Right ventricle myocardium superior (tissue), 1 donor: ENCODE measurements at regions not wholly inside any gene's neighbourhood (a gene's known extent, or its start where the extent isn't known, plus 50 kb on each side); places are given as distances from the start of the nearest gene placed in this dataset.

Source experiments
- ATAC-seq: fragments of 200-7000 bp; cut with Tn5 transposase; one replicate; pipeline ENCODE4 v1.9.1; 2020; ENCODE audit warnings: mild to moderate bottlenecking; ENCODE audit not compliant: poor library complexity
- DNase-seq: peaks from one replicate; pipeline ENCODE4 v3.0.0-alpha.2; 2020
- intact Hi-C: fragments of 100-400 bp; cut with DNase I; formaldehyde crosslinking; loops from one replicate; pipeline ENCODE4 v1.11.2; 2022
- donor health status: DM: no; HTN: yes; CAD: no; lungs with severe emphysema.

DNA sequence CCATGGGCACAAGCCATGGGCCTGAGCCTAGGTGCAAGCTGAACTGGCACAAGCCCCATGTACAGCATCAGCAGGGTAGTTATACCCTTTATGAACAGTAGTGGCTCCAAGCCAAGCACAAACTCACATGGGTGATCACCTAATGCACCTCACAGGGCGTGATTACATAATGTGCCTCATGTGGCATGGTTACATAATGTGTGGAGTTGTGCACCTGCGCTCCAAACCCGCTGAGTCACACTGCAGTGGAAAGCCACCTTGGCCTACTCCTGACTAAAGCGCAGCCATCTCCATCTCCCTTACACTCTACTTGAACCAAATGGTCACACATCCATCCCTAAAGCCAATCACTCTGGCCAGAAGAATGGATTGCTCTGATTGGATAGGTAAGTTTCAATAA, 279.7 kb downstream of the MBD2 start:
- ATAC-seq (no peak), DNase-seq (no peak)
- intact Hi-C loops, result no loop called here

DNA sequence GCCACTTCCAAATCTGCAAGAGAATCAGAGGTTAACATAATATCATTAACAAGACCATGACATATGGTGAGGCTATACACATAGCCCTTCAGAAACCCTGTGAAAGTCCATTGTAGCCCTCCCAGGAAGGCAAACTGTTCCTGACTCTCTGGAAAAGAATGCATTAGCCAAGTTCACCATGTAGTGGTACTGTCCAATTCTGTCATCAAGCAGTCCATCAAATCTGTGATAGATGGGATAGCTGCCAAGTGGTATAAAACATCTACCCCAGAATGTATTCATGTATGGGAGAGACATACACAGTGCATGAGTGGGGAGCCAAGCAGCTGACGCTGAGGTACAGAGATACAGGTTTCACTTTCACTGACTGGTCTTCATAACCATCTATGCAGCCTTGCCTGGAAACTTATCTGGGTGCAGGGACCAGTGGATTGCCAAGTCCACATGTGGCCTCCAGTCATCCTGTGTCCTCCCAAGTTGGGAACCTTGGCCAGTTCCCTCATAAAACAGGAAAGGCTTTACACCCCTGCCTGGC, 281.1 kb downstream of the MBD2 start:
- ATAC-seq (no peak), DNase-seq (no peak)
- intact Hi-C loops, result no loop called here

DNA sequence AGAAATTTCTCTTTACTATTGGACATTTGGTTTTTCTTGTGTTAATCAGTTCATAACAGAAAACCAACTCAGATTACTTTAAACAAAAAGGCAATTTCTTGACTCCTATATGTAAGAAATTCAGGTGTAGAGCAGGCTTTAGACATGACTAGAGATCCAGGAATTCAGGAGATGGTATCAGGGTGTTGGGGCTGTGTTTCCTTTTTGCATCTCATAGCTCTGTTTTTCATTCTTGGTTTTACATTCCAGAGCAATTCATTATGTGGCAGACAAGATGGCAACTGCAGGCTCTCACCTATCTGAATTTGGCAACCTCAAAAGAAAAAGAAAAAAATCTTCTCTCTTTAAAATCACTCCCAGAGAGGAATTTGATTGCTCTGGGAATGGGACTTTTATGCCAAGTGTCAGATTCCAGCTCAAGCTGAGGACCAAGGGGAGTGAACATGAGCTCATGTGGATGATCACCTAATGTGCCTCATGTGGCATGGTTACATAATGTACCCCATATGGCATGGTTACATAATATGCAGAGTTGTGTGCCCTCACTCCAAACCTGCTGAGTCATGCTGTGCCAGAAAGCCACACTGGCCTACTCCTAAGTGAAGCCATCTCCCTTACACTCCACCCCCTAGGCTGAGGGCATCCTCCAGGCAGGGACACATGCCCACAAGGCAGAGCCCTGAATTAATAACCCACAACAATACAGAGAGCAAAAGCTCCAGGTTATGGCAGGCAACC, 282.7 kb downstream of the MBD2 start:
- DNase-seq, result no peak
- no peak for ATAC-seq
- intact Hi-C loops, result no loop called here

DNA sequence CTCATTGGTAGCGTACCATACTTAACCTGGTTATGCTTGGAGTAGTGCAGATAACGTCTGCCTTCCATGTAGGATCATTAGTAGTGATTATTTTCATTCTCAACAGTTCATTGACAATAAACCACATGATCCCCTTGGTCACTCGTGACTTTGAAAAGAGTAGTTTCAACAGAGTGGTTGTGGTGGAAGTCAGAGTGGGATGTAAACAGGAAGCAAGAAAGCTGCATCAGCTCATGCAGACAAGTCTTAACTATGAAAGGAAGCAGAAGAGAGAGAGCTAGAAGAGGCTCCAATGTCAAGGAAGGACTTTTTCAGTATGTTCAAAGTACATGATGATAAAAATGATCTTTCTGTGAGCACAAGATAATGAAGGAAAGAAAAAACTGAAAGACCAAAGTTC, 287.4 kb downstream of the MBD2 start:
- no peak for ATAC-seq
- intact Hi-C loops, result no loop called here

DNA sequence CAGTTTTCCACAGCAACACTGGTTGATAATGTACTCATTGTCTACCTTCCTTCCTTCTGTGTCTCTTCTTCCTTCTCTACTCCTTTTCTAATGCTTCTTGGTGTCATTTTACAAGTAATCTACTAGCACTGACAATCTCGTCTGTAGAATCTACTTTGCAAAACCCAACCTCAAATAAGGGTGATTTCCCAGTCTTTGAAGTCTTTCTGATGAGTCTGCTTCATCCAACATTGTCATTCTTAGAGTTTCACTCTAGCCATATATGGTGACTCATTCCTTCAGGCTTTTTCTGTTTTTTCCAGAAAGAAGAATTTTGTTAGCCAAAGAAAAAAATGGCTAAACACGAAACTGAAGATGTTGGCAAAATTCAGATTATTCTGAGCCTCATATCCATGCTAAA, 288.7 kb downstream of the MBD2 start:
- no peak for DNase-seq
- intact Hi-C loops, result no loop called here
- no peak for ATAC-seq

More for the DNA sequence above, 287.4 kb downstream of the MBD2 start:
- DNase-seq, result no peak

DNA sequence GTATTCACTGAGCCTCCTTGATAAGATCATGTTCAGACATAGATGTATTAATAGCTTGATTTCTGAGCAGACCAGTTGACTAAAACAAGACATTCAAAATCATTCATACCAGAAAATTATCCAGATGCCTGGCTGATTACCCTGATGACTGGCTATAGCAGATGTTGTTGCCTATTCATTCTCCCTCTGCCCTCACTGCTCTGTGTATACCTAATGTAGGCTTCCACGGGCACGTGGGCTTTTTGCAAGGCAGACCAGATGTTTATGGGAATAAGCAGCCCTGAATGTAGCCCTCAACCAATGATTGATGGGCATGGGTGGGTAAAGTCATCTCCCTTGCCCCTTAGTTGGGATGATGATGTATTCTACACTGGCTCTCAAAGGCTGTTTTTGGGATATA, 289.1 kb downstream of the MBD2 start:
- intact Hi-C loops, result no loop called here
- ATAC-seq, result no peak
- DNase-seq, result no peak

DNA sequence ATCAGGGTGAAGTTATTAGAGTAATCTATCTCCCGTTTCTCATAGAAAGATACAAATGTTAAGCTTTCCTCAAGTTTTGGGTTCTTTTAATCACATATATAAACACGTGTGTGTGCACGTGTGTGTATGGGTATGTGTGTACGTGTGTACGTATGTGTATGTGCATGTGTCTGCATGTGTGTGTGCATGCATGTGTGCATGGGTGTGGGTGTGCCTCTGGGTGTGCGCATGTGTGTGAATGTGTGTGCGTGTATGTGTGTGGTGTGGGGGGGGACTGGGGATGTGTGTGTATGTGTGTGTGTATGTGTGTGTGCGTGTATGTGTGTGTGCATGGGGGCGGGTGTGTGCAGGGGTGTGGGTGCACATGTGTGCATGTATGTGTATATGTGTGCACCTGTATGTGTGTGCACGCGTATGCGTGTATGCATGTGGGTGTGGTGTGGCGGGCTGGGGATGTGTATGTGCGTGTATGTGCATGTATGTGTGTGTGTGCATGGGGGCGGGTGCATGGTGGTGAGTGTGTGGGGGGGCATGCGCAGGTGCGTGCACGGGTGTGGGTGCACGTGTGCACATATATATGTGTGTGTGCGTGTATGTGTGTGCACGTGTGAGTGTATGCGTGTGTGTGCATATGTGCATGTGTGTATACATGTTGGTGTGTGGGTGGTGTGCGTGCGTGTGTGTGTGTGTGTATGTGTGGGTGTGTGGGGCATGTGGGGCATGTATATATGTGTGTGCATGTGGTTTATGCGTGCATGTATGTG, 304.0 kb downstream of the MBD2 start:
- DNase-seq (no peak), ATAC-seq (no peak)
- intact Hi-C loops, result no loop called here

DNA sequence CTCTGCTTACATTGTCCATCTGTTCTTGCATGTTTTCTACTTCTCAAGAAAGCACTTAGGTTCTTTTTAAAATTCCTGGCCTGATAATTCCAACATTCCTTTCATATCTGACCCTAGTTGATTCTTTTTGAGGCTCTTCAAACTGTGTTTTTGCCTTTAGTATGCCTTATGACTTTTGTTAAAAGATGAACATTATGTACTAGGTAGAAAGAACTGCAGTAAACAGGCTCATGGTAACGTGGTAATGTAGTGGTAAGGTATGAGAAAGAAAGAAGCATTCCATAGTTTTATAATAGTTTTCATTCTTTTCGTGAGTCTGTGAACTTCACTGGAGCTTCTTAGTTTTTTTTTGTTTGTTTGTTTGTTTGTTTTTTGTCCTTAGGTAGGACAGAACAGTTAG, 306.4 kb downstream of the MBD2 start:
- ATAC-seq, result no peak

DNA sequence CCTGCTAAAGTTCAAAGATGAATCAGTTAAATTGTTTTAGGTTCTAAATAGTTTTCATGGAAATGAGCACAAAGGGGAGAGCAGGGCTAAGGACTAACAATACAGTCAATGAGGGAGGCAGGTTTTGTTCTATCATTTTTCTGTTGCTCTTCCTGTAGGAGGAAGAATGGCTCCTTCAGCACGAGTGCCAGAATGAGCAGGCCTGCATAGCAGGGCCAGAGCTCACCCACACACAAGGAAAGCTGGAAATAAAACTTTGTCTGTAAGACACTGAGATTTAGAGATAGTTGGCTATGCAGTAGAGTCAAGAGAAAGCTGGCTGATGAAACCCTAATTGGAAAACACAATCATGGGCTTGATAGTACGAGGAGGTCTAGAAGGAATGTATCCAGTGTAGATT, 313.3 kb downstream of the MBD2 start:
- DNase-seq (no peak), ATAC-seq (no peak)
- intact Hi-C loops, result no loop called here

More for the DNA sequence above, 306.4 kb downstream of the MBD2 start:
- DNase-seq, result no peak
- intact Hi-C loops, result no loop called here

DNA sequence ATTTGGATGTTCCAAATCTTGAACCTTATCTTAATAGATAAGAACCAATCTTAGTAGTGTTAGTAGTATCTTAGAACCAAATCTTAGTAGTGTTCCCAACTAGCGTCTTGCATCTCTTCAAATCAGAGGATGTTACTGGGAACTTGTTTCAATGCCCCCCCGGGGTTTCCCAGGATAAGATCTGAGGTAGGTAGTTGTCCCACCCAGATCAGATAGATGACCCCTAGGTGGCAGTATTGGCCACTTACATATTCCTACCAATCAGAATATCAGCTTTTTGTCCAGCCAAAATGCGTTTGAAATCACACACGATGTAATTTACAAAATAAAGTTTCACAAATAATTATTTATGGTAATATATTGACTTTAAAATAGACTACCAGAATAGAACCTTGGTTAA, 314.8 kb downstream of the MBD2 start:
- no peak for ATAC-seq
- DNase-seq, result no peak
- intact Hi-C loops, result no loop called here

DNA sequence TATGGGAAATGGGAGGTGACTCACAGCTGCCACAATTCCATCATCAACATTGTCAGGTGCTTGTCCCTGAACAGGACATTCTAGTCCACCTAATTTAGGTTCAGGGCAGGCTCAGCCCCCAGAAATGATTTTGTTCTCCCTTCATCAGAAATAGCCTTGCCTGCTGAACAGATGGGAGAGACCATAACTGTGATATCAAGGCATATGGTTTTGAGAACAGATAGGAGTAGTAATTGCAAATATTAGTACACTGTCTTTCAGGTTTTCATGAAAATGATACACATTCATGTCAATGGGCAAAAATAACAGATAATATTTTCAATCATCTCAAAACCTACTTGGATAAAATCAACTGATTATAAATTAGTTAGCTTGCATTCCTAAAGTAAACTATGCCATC, 316.5 kb downstream of the MBD2 start:
- DNase-seq, result no peak
- intact Hi-C loops, result no loop called here
- no peak for ATAC-seq

DNA sequence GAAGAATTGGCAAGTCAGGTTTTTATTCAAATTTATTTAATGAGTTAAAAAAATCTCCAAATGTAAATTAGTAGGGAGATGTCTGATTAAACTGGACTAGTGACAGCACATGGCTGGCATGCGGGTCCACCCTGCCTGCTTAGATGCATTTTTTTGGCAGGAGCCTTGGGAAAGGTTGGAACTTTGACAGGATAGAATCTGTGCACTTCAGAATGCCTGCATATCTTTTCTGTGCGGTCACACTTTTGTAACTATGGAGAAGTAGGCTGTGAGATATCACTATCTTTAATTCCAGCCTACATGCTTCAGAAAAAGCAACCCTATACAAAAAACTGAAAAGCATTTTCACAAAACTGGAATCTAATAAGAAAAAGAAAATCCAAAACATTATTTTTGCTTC, 317.8 kb downstream of the MBD2 start:
- intact Hi-C loops, result no loop called here
- DNase-seq (peak; percentile 47), ATAC-seq (peak; percentile 95)

DNA sequence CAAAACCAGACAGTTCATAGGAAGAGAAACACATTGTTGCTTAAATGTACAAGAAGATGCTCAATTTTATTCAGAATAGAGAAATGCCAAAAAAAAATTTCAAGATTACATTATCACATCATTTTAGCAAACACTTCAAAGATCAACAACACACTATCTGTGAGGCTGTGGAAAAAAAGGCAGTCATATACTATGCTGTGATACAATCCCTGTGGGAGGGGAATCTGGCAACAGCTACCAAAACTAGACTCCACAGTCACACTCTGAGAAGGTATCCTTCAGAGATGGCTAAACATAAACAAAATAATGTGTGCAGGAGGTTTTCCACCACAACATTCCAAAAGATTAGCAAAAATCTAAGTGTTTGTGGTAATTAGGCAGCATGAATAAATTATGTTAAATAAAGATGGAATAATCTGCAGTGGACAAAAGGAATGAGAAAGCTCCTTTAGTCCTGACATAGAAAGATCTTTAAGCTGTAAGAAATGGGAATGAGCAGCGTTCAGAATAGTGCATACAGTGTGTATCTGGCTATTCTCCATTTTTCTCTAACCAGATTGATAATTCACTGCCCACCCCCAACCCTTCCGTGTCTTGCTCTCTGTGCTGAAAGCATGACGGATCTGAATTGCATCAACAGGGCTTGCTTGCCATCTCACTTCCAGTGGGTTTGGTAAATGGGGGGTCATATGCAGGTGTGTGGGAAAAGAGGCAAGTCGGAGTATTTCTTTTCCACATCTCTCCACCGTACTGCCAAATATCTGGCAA, 329.6 kb downstream of the MBD2 start:
- no peak for ATAC-seq
- DNase-seq, result no peak
- intact Hi-C loops, result no loop called here

DNA sequence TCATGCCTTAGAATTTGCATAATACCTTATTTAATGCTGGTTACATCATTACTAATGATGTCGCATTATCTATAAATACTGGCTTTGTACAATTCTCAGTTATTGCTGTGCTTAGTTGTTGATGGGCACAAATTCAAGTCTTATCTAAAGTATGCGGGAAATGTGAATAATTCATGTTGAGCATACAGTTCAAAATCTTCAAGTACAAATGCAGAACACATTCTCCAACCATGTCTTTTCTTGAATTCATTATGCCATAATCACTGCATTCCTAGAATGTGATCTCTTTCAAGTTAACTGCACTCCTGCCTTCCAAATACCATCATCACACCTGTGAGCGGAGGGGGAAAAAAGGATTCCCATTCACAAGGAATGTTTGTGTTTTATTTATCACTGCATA, 337.0 kb downstream of the MBD2 start:
- DNase-seq (no peak), ATAC-seq (no peak)
- intact Hi-C loops, result no loop called here

DNA sequence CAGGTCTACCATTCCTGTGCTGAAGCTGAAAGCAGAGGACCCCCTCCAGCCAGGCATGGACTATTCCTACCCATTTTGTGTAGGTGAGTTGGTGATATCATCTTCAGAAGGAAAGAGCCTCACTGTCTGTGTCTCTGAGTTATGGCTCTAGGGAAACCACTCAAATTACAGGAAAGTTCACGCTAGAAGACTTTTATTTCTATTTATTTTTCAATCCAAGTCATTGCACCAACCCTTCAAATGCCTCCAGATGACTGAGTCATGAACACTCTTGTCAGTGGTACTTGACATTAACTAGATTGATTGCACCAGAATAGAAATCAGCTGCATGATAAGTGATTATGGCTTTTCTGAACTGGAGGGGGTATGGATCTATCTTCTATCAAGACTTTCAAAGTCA, 338.4 kb downstream of the MBD2 start:
- intact Hi-C loops, result no loop called here
- DNase-seq (no peak), ATAC-seq (no peak)

DNA sequence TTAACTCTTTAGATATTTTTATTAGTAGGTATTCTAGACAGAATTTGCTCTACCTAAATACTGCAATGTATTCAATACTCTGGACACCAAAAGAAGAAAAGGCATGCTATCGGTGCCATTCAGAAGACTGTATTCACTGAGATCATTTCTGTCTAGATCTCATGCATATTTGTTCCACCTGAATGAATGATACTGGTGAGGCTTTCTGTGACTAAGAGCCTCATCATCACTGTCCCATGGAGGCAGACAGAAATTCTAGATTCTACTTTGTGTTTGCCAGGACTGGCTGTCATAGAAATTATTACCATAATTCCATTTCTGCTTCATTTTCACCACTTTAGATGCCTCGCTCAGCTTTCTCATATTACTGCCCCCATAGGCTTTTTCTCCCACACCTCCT, 340.7 kb downstream of the MBD2 start:
- DNase-seq (no peak), ATAC-seq (no peak)
- intact Hi-C loops, result no loop called here

DNA sequence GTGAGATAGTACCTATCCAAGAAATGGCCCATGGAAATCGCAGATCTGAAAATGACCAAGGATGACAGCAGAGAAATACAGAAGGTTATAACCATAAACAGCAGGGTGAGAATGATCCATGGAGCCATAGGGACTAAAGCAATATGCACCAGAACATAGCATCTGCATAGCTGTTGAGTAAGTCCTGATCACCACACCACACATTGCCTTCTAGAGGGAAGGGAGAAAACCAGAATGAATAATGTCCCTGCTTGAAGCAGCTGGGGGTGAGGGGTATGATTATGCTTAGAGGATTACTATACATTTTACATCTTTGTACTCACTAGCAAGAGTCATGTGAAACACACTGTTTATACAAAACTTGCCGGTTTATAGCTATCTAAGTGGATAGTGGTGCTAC, 350.4 kb downstream of the MBD2 start:
- intact Hi-C loops, result no loop called here

DNA sequence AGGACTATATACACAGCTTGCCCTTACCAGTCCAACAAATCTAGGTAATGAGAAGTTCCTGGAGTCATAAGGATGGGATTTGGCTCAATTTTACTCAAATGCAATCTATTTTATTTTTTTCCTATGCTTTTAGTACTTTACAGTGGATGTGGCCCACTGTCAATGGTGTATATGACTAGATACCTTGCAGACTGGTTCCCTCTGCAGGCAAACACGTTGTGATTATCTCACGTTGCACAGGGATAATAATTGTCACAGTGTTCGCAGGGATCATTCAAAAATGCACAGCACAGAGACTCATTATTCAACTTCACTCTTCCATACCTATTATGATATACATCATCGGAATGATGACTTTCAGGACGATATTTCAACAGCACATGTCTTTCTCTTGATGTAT, 359.7 kb downstream of the MBD2 start:
- intact Hi-C loops, result no loop called here
- ATAC-seq, result no peak
- DNase-seq, result no peak

More for the DNA sequence above, 350.4 kb downstream of the MBD2 start:
- ATAC-seq (no peak), DNase-seq (no peak)

DNA sequence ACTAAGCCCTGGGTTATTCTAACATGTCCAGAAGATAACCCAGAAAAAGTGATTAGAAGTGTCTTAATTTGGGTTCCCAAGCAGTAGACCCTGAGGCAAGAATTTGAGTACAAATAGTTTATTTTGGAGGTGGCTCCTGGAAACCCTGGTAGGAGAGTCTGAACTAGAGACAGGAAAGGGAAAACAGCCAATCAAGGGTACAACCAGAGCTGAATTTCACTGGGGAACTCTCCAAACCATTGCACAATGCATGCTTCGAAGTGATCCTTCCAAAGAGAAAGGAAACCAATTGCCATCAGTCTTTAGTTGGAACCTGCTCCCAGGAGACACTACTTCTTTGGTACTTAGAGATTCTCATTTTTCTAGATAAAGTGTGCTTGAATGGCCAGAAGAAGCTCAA, 361.5 kb downstream of the MBD2 start:
- DNase-seq (no peak), ATAC-seq (peak; percentile 58)
- intact Hi-C loops, result no loop called here

DNA sequence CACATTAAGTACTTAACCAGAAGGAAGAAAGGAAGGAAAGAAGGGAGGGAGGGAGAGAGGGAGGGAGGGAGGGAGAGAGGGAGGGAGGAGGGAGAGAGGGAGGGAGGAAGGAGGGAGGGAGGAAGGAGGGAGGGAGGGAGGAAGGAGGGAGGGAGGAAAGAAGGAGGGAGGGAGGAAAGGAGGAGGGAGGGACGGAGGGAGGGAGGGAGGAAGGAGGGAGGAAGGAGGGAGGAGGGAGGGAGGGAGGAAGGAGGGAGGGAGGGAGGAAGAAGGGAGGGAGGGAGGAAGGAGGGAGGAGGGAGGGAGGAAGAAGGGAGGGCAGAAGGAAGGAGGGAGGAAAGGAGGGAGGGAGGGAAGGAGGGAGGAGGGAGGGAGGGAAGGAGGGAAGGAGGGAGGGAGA, 363.3 kb downstream of the MBD2 start:
- DNase-seq, result no peak
- intact Hi-C loops, result no loop called here
- no peak for ATAC-seq
